GM23338 (cell line): ENCODE measurements at regions not wholly inside any gene's neighbourhood (a gene's known extent, or its start where the extent isn't known, plus 50 kb on each side); places are given as distances from the start of the nearest gene placed in this dataset.

Experiments
- CREB1 ChIP-seq: fragments of 250-450 bp; sonication (Bioruptor Pico); IDR thresholded peaks from 2 replicates; pipeline ENCODE4 v1.5.0; 2020; ENCODE audit warnings: low read depth, mild to moderate bottlenecking, moderate library complexity
- EZH2 ChIP-seq: fragments of 200-600 bp; sonication (generic); IDR thresholded peaks from one replicate; pipeline ENCODE4 v1.8.0; 2017; ENCODE audit warnings: antibody characterized with exemption, mild to moderate bottlenecking, low read depth; ENCODE audit not compliant: unreplicated experiment
- EZH2phosphoT487 ChIP-seq: fragments of 200-600 bp; sonication (generic); IDR thresholded peaks from one replicate; pipeline ENCODE4 v1.8.1; 2018; ENCODE audit warnings: antibody characterized with exemption; ENCODE audit not compliant: unreplicated experiment
- JUNB ChIP-seq: IDR thresholded peaks from one replicate; pipeline ENCODE4 v1.6.1; 2016; ENCODE audit warnings: antibody characterized with exemption; ENCODE audit not compliant: unreplicated experiment
- POLR2AphosphoS5 ChIP-seq: IDR thresholded peaks from 2 replicates; pipeline ENCODE4 v1.6.1; 2016; ENCODE audit warnings: antibody characterized with exemption, low read depth
- STAT1 ChIP-seq: IDR thresholded peaks from one replicate; pipeline ENCODE4 v1.6.1; 2016; ENCODE audit warnings: antibody characterized with exemption; ENCODE audit not compliant: unreplicated experiment
- ZNF331 ChIP-seq: fragments of 250-450 bp; sonication (Bioruptor Pico); IDR thresholded peaks from 2 replicates; pipeline ENCODE4 v1.5.0; 2020; ENCODE audit warnings: low read depth, mild to moderate bottlenecking, moderate library complexity
- TF ChIP-seq, protein P1 (sequence below), 2 experiments: fragments of 200-600 bp in 1 of 2; sonication (generic) in 1 of 2; conservative IDR thresholded peaks; 2 replicates each; pipeline versions ENCODE4 v1.5.1 to v1.6.1; 2016 to 2017; ENCODE audit warnings: antibody characterized with exemption in 2 of 2, low read depth in 2 of 2, mild to moderate bottlenecking in 2 of 2, moderate library complexity in 1 of 2
- TF ChIP-seq, protein P2 (sequence below): IDR thresholded peaks from one replicate; pipeline ENCODE4 v1.6.1; 2018; ENCODE audit warnings: antibody characterized with exemption; ENCODE audit not compliant: unreplicated experiment

DNA sequence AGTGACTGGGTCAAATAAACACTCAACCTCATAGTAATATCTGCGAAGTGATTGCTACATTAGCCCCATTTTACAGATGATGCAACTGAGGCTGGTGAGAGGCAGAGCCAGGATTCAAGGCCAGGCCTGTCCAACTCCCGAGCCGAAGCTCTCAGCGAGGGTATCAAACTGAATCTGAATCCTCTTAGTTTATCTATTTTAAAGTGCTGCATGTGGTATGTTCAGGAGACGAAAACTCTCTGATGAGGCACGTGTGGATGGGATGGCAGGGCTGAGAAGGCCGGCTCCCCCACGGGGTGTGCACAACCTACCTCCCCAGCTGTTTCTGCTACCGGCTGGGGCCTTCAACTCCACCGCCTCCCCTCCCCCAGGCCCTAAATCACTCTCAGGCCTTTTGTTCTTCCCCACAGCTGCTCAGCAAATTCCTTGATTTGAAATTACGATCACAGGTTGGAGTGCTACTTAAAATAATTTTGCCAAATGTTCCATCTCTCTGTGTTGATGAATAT, 171.8 kb downstream of the TOMM20 start:
- TF ChIP-seq, protein P1, sequence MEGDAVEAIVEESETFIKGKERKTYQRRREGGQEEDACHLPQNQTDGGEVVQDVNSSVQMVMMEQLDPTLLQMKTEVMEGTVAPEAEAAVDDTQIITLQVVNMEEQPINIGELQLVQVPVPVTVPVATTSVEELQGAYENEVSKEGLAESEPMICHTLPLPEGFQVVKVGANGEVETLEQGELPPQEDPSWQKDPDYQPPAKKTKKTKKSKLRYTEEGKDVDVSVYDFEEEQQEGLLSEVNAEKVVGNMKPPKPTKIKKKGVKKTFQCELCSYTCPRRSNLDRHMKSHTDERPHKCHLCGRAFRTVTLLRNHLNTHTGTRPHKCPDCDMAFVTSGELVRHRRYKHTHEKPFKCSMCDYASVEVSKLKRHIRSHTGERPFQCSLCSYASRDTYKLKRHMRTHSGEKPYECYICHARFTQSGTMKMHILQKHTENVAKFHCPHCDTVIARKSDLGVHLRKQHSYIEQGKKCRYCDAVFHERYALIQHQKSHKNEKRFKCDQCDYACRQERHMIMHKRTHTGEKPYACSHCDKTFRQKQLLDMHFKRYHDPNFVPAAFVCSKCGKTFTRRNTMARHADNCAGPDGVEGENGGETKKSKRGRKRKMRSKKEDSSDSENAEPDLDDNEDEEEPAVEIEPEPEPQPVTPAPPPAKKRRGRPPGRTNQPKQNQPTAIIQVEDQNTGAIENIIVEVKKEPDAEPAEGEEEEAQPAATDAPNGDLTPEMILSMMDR (conservative IDR thresholded peaks at IDR 0.05; ENCODE audit: low read depth in 2 of 2) = no peak
- no peak for TF ChIP-seq EZH2
- TF ChIP-seq, protein P2, sequence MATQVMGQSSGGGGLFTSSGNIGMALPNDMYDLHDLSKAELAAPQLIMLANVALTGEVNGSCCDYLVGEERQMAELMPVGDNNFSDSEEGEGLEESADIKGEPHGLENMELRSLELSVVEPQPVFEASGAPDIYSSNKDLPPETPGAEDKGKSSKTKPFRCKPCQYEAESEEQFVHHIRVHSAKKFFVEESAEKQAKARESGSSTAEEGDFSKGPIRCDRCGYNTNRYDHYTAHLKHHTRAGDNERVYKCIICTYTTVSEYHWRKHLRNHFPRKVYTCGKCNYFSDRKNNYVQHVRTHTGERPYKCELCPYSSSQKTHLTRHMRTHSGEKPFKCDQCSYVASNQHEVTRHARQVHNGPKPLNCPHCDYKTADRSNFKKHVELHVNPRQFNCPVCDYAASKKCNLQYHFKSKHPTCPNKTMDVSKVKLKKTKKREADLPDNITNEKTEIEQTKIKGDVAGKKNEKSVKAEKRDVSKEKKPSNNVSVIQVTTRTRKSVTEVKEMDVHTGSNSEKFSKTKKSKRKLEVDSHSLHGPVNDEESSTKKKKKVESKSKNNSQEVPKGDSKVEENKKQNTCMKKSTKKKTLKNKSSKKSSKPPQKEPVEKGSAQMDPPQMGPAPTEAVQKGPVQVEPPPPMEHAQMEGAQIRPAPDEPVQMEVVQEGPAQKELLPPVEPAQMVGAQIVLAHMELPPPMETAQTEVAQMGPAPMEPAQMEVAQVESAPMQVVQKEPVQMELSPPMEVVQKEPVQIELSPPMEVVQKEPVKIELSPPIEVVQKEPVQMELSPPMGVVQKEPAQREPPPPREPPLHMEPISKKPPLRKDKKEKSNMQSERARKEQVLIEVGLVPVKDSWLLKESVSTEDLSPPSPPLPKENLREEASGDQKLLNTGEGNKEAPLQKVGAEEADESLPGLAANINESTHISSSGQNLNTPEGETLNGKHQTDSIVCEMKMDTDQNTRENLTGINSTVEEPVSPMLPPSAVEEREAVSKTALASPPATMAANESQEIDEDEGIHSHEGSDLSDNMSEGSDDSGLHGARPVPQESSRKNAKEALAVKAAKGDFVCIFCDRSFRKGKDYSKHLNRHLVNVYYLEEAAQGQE = no peak
- no peak for TF ChIP-seq EZH2phosphoT487
- TF ChIP-seq POLR2AphosphoS5 = no peak
- TF ChIP-seq JUNB = no peak
- no peak for TF ChIP-seq CREB1 (CRISPR knock-in tag)
- no peak for TF ChIP-seq STAT1
- TF ChIP-seq ZNF331 = no peak
